Epithelial cell of esophagus (primary cell): ENCODE measurements at regions not wholly inside any gene's neighbourhood (a gene's known extent, or its start where the extent isn't known, plus 50 kb on each side); places are given as distances from the start of the nearest gene placed in this dataset.

Experiments
- DNase-seq: peaks from one replicate; pipeline ENCODE4 v3.0.0; 2010; ENCODE audit warnings: low read depth
- H3K4me3 ChIP-seq: 2 replicates; pipeline ENCODE4 v1.5.1; 2011; ENCODE audit warnings: mild to moderate bottlenecking, low read length, control low read depth
- TF ChIP-seq, protein P1 (sequence below): IDR thresholded peaks from 2 replicates; pipeline ENCODE4 v1.5.1; 2011; ENCODE audit warnings: low read depth, mild to moderate bottlenecking, low read length, control low read depth, inconsistent platforms; ENCODE audit not compliant: insufficient read depth; ENCODE audit errors: missing control alignments

DNA sequence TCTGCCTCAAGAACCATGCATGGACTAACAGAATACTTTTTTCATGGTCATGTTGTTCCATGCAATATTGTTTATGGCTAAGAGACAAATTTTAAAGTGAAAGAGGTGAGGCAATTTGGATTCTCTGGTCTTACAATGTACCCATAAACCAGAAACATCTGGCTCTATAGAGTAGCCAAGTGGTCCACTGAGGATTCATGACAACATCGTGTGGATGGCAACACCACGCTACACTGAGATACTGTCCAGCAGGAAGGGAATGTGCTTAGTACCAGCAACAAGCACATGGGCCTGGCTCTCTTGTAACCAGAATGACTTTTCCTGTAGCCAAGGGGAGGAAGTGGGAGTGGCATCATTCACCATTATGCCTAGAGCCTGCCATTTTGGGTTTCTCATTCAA is 218.2 kb downstream of the GADD45G start:
- H3K4me3 ChIP-seq, result no peak overlapping the region
- DNase-seq, result no peak
- TF ChIP-seq, protein P1, sequence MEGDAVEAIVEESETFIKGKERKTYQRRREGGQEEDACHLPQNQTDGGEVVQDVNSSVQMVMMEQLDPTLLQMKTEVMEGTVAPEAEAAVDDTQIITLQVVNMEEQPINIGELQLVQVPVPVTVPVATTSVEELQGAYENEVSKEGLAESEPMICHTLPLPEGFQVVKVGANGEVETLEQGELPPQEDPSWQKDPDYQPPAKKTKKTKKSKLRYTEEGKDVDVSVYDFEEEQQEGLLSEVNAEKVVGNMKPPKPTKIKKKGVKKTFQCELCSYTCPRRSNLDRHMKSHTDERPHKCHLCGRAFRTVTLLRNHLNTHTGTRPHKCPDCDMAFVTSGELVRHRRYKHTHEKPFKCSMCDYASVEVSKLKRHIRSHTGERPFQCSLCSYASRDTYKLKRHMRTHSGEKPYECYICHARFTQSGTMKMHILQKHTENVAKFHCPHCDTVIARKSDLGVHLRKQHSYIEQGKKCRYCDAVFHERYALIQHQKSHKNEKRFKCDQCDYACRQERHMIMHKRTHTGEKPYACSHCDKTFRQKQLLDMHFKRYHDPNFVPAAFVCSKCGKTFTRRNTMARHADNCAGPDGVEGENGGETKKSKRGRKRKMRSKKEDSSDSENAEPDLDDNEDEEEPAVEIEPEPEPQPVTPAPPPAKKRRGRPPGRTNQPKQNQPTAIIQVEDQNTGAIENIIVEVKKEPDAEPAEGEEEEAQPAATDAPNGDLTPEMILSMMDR, result no peak

DNA sequence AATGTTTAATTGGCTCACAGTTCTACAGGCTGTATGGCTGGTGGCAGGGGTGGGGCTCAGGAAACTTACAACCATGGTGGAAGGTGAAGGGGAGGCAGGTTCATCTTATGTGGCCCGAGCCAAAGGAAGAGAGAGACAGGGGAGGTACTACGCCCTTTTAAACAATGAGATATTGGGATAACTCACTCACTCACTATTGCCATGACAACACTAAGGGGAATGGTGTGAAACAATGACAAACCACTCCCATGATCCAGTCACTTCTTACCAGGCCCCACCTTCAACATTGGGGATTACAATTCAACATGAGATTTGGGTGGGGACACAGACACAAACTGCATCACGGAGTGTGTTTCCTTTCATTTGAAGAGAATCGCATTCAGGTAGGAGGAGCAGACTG is 220.9 kb downstream of the GADD45G start:
- no peak overlapping the region for H3K4me3 ChIP-seq
- TF ChIP-seq, protein P1, result no peak
- DNase-seq, result no peak

DNA sequence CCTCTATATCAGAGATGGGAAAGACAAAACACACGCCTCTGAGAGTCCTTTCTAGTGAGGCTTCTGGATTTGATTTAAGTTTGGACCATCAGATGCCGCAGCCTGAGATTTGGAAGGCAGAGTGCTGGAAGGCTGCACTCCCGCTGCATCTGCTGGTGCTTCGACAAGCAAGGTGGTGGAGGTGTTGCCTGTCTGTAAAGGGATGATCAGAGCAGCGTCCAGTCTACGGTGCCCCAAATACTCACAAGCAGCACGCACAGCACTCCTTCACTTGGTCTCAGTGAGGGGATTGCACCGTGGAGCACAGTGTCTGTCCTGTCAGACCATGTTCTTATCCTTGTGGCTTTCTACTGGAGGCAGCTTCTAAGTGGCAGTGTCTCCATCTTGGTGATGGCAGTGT is 221.4 kb downstream of the GADD45G start:
- TF ChIP-seq, protein P1, result no peak
- no peak for DNase-seq
- H3K4me3 ChIP-seq, result no peak overlapping the region

DNA sequence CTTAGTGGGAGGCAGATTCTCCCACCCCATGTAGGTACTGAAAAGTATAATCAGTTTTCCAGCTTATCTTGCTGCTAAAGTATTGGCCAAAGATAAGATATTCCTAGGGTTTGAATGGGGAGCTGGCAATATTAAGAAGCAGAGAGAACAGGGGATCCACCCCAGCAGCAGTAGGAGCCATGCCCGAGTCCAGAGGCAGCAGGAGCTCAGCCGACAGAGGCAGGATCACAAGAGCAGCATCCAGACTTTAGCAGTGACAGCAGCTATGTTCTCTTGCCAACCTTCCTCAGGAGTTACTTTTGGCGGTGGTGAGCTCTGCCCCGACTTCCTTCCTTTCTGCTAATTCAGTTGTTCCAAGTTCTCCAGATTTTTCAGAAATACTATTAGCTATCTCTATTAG is 224.5 kb downstream of the GADD45G start:
- DNase-seq, result no peak
- TF ChIP-seq, protein P1, result no peak
- H3K4me3 ChIP-seq, result no peak overlapping the region

DNA sequence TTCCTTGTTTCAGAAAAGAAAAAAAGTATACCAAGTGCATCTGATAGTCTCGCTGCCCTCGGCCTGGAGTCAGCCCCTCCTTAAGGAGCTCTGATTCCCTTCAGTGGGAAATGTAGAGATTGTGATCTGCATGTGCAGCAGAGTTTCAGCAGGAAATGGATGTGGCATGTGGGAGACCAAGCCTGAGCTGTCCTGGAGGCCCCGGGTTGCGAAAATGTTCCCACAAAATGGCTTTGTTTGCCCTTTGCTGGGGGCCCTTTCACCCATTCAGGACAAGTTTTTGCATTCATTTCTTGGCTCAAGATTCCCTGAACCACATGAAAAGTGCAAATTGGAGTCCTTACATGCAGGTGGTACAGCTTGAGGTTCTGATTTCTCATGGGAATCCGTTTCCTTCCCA is 230.9 kb downstream of the GADD45G start:
- TF ChIP-seq, protein P1, result no peak
- H3K4me3 ChIP-seq, result no peak overlapping the region
- no peak for DNase-seq

DNA sequence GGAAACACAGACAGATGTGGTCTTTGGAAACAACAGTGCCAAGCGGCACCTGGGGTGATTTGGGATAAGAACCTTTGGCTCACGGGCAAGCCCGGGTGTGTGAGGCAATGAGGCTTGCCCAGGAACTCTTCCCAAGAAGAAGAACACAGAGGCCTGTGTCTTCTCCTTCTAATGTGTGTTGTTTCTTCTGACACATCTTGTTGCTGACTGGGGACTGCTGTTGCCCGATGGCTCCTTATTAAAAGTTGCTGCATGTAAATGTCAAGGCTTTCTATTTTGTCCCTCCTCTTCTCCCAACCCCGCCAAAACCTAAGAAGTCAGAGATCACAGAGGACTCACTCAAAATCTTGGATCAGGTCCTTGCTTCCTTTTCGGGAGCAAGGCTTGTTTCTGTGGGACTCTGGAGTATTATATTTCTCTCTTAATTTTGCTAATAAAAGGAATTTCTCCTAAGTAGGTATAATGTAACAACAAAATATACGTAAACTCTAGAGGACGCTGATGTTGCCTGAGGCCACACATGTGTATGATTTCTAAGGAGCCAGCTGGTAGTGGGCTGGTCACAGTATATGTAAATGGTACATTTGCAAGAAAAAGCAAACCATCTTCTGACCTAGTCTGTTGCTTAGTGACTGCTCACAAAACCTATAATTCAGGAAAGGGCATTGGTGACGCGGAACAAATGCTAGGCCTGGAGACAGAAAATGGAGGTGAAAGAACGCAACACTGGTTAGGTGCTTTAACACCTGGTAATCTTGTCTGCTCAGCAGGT is 232.5 kb downstream of the GADD45G start:
- no peak overlapping the region for H3K4me3 ChIP-seq
- no peak for DNase-seq
- TF ChIP-seq, protein P1, result no peak

DNA sequence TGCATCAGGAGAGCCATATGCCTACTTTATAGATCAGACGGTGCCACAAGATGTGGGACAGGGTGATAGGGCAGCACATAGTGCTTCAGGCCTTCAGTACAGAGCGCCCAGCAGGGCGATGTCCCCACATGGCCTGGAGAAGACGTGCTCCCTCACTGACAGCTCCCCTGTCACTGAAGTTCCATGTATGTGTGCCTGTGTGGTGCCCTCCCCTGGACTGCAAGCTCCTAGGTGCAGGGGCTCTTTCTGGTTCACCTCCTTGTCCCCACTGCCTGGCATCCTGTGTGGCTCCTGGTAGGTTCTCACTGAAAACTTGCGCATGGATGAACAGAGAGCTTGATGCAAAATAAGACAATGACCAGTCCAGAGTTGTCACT is 233.1 kb downstream of the GADD45G start:
- no peak overlapping the region for H3K4me3 ChIP-seq
- DNase-seq, result no peak
- TF ChIP-seq, protein P1, result no peak
